Aorta (tissue), 5 donors: ENCODE measurements at regions not wholly inside any gene's neighbourhood (a gene's known extent, or its start where the extent isn't known, plus 50 kb on each side); places are given as distances from the start of the nearest gene placed in this dataset.

ENCODE experiments used
- ATAC-seq: fragments of 200-7000 bp; cut with Tn5 transposase; one replicate; pipeline ENCODE4 v1.9.1; 2022; ENCODE audit warnings: moderate library complexity; ENCODE audit not compliant: low FRiP score
- DNase-seq, 2 donors: peaks; one replicate each; pipeline ENCODE4 v3.0.0-alpha.2; 2020
- H3K27ac ChIP-seq, 2 donors: one replicate each; pipeline ENCODE4 v1.5.1; 2013; ENCODE audit warnings: low read length in 2 of 2, mild to moderate bottlenecking in 2 of 2, moderate library complexity in 2 of 2, control low read depth in 1 of 2, inconsistent platforms in 1 of 2, low read depth in 1 of 2
- H3K27me3 ChIP-seq, 2 donors: one replicate each; pipeline ENCODE4 v1.6.1; 2013; ENCODE audit warnings: control low read depth in 1 of 2, low read length in 1 of 2, mild to moderate bottlenecking in 1 of 2, moderate library complexity in 1 of 2; ENCODE audit not compliant: insufficient read depth in 2 of 2, control insufficient read depth in 1 of 2
- H3K36me3 ChIP-seq, 2 donors: one replicate each; pipeline ENCODE4 v1.6.1; 2013; ENCODE audit warnings: control low read depth in 1 of 2, low read length in 1 of 2, mild to moderate bottlenecking in 1 of 2; ENCODE audit not compliant: insufficient read depth in 2 of 2, control insufficient read depth in 1 of 2
- H3K4me1 ChIP-seq, 2 donors: one replicate each; pipeline ENCODE4 v1.6.1; 2013; ENCODE audit warnings: low read length in 2 of 2, control low read depth in 1 of 2, mild to moderate bottlenecking in 1 of 2, moderate library complexity in 1 of 2; ENCODE audit not compliant: insufficient read depth in 2 of 2, control insufficient read depth in 1 of 2
- H3K4me3 ChIP-seq, 2 donors: one replicate each; pipeline ENCODE4 v1.5.1; 2013; ENCODE audit warnings: low read length in 2 of 2, control low read depth in 1 of 2, mild to moderate bottlenecking in 1 of 2
- H3K9me3 ChIP-seq: one replicate; pipeline ENCODE4 v1.6.1; 2013; ENCODE audit warnings: mild to moderate bottlenecking, low read length; ENCODE audit not compliant: control insufficient read depth
- WGBS, 2 donors: extraction: QIAGEN DNeasy Blood & Tissue Kit; methylation state at CpG; one replicate each; pipeline ENCODE4 v1.1.7; 2013; 5-methylcytosine and 5-hydroxymethylcytosine counted together
- intact Hi-C, 2 donors: fragments of 100-400 bp; cut with DNase I; formaldehyde crosslinking; loops; one replicate each; pipeline versions ENCODE4 v1.14.2 to v1.15.0; 2022
- donor health status: healthy with polysubstance abuse.
- donor health status: Bipolar disorder and iron deficiency.
- donor health status: DM: no; HTN: no; CAD: no.
- donor health status: DM: no; HTN: no; CAD: no.
- donor health status: DM: yes; HTN: yes; CAD: no.

GRCh38 chr12:126903027-126903876, 1363.7 kb upstream of the TMEM132C start:
- no peak for DNase-seq
- H3K36me3 ChIP-seq = no peaks in the 10 kb centered on the region
- peaks cover 0 to under 1% of the 10 kb centered on the region in 2 donors for H3K27me3 ChIP-seq
- no peak overlapping the region for H3K27ac ChIP-seq
- H3K9me3 ChIP-seq = no peaks in the 10 kb centered on the region
- intact Hi-C loops = no loop called here
- no peaks in the 10 kb centered on the region for H3K4me1 ChIP-seq
- no peak for ATAC-seq
- 74 to 78% methylated on average over 9 of the region's 9 CpGs for WGBS, 2 donors
- no peak overlapping the region for H3K4me3 ChIP-seq

DNA sequence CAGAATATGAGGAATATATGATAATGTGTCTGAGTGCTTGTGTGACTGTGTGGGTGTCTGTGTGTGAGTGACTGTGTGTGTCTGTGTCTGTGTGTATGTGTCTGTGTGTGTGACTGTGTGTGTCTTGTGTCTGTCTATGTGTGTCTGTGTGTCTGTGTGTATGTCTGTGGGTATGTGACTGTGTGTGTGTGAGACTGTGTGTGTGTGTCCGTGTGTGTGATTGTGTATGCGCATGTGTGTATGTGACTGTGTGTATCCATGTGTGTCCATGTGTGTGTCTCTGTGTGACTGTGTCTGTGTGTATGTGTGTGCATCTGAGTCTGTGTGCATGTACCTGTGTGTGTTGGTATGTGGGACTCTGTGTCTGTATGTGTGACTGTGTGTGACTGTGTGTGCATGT, 1361.2 kb upstream of the TMEM132C start:
- no peaks in the 10 kb centered on the region for H3K27me3 ChIP-seq
- DNase-seq (no peak), ATAC-seq (no peak)
- H3K4me1 ChIP-seq = no peaks in the 10 kb centered on the region
- H3K4me3 ChIP-seq = no peak overlapping the region
- H3K27ac ChIP-seq = no peak overlapping the region
- no peaks in the 10 kb centered on the region for H3K36me3 ChIP-seq
- WGBS, 2 donors = 95 to 96% methylated on average over 2 of the region's 2 CpGs
- no peaks in the 10 kb centered on the region for H3K9me3 ChIP-seq
- intact Hi-C loops = no loop called here

- no peak overlapping the region for H3K27ac ChIP-seq
- H3K4me3 ChIP-seq = no peak overlapping the region
- 55 to 61% methylated on average over 6 of the region's 6 CpGs for WGBS, 2 donors
- H3K36me3 ChIP-seq = no peaks in the 10 kb centered on the region
- H3K4me1 ChIP-seq = no peaks in the 10 kb centered on the region
- intact Hi-C loops = no loop called here
- ATAC-seq (no peak), DNase-seq (no peak)
- H3K27me3 ChIP-seq = no peaks in the 10 kb centered on the region
- H3K9me3 ChIP-seq = peaks cover 2% of the 10 kb centered on the region
Measured at GRCh38 chr12:126907900-126908764, 1358.8 kb upstream of the TMEM132C start.

DNA sequence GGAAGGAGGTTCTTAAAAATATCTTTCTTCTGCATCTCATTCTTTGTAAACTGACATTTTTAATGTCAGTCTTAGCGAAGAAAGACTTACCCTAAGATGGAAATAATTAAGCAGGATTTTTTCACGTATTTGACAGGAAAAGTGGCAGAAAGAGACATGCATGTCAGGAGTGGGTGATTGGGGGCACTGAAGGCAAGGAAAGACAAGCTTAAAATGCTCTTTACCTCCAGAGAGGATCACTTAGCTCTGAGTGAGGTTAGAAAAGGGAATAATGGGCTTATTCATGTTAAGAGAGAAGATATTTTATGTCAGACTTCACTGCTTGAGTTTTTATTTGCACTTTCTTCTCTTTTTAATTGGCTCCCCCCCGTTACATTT, 1358.2 kb upstream of the TMEM132C start:
- no peak overlapping the region for H3K27ac ChIP-seq
- 48 to 55% methylated on average over 3 of the region's 3 CpGs for WGBS, 2 donors
- H3K9me3 ChIP-seq = peaks cover 2% of the 10 kb centered on the region
- no peaks in the 10 kb centered on the region for H3K4me1 ChIP-seq
- H3K4me3 ChIP-seq = no peak overlapping the region
- intact Hi-C loops = no loop called here
- DNase-seq (no peak), ATAC-seq (no peak)
- H3K27me3 ChIP-seq = no peaks in the 10 kb centered on the region
- no peaks in the 10 kb centered on the region for H3K36me3 ChIP-seq

- Histone ChIP-seq H3K4me3 (no peak overlapping the region), H3K27ac (no peak overlapping the region), H3K27me3 (no peaks in the 10 kb centered on the region), H3K4me1 (no peaks in the 10 kb centered on the region), H3K36me3 (no peaks in the 10 kb centered on the region), H3K9me3 (peaks cover 2% of the 10 kb centered on the region)
- intact Hi-C loops = no loop called here
- DNase-seq (no peak), ATAC-seq (no peak)
- WGBS, 2 donors = 62 to 70% methylated on average over 7 of the region's 7 CpGs
Measured at GRCh38 chr12:126910570-126910969, 1356.4 kb upstream of the TMEM132C start.

DNA sequence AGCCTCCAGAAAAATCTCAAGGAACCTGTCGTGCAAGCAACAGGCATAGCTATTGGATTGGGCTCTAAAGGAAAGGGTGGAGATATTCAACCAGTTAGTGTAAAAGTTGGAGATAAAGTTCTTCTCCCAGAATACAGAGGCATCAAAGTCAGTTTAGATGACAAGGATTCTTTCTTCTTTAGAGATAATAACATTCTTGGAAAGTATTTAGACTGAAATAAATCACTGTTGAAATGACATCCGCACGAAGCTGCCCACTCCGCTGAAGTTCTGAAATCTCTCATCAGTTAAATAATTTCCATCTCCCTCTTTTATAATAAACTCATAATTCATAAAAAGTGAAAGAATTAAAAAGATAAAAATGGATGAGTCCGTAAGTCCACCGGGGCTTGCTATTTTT, 1354.9 kb upstream of the TMEM132C start:
- Histone ChIP-seq H3K27ac (no peak overlapping the region), H3K36me3 (no peaks in the 10 kb centered on the region), H3K27me3 (no peaks in the 10 kb centered on the region), H3K4me3 (no peak overlapping the region), H3K4me1 (no peaks in the 10 kb centered on the region), H3K9me3 (peaks cover 2% of the 10 kb centered on the region)
- ATAC-seq = no peak
- intact Hi-C loops = no loop called here
- WGBS, 2 donors = 81 to 88% methylated on average over 6 of the region's 6 CpGs
- DNase-seq = no peak

DNA sequence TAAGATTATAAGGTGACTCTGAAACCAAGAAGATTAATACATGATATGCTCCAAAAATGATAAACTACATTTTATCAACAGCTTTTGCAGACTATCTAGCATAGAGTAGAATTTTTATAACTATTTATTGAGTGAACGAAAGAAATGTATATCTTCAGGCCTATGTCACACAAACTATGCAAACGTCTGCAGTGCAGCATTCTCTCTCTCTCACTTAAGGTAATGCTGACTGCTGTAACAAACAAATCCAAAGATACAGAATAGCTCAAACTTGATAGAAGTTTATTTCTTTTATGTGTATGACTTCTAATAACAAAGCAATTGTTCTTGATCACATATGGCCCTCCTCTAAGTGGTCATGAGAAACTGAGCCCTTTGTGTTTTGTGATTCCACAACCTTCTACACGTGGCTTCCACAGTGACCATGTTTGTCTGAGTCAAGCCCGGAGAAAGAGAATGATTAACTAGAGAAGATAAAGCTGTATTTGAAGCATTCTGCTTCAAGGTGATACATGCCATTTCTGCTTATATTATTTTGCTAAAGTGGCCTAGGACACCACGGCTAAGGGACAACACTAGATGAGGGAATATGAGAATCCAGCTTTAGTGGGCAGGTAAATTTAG, 1352.7 kb upstream of the TMEM132C start:
- DNase-seq (no peak), ATAC-seq (no peak)
- 52 to 53% methylated on average over 5 of the region's 5 CpGs for WGBS, 2 donors
- Histone ChIP-seq H3K9me3 (peaks cover 4% of the 10 kb centered on the region), H3K4me1 (no peaks in the 10 kb centered on the region), H3K36me3 (no peaks in the 10 kb centered on the region), H3K4me3 (no peak overlapping the region), H3K27me3 (no peaks in the 10 kb centered on the region), H3K27ac (no peak overlapping the region)
- intact Hi-C loops = no loop called here

DNA sequence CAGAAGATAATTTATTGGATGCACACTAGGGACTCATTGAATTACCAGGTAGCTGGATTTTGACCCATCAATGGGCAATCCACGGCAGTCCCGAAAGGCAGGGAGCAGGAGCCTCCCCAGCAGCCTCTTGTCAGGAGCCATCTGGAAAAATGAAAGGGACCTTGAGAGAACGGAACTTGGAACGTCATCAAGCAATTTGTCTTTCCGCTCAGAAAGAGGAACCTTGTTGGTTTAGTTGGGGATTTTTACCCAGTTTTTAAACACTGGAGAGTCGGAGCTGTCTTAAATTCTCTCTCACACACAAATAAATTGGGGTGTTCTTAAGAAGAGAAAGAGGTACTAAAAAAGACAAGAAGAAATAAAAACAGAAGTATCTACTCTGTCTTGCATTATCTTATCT, 1351.7 kb upstream of the TMEM132C start:
- no peak for ATAC-seq
- whole genome bisulfite sequencing, 2 donors = 14 to 29% methylated on average over 6 of the region's 6 CpGs

More for the DNA sequence above, 1351.7 kb upstream of the TMEM132C start:
- Histone ChIP-seq H3K36me3 (no peaks in the 10 kb centered on the region), H3K27ac (no peak overlapping the region), H3K4me1 (no peaks in the 10 kb centered on the region), H3K27me3 (no peaks in the 10 kb centered on the region), H3K4me3 (no peak overlapping the region), H3K9me3 (peaks cover 4% of the 10 kb centered on the region)
- intact Hi-C loops = no loop called here
- DNase-seq = no peak
